Right lobe of liver (tissue), 6 donors: ENCODE measurements at regions not wholly inside any gene's neighbourhood (a gene's known extent, or its start where the extent isn't known, plus 50 kb on each side); places are given as distances from the start of the nearest gene placed in this dataset.

Experiments used
- ATAC-seq, 4 donors: fragments of 200-7000 bp; cut with Tn5 transposase; one replicate each; pipeline ENCODE4 v1.9.1; 2020; ENCODE audit warnings: mild to moderate bottlenecking in 4 of 4, moderate library complexity in 4 of 4
- DNase-seq, 3 donors: peaks; one replicate each; pipeline ENCODE4 v3.0.0-alpha.2; 2020
- H3K27ac ChIP-seq, 3 donors: fragments of 200-600 bp; one replicate each; pipeline ENCODE4 v1.8.0; 2022
- H3K27me3 ChIP-seq, 2 donors: fragments of 200-600 bp; one replicate each; pipeline ENCODE4 v1.8.0; 2022
- H3K36me3 ChIP-seq, 4 donors: fragments of 200-600 bp; sonication (generic) in 1 of 4; one replicate each; pipeline versions ENCODE4 v1.5.1 to v1.8.0; 2017 to 2022; ENCODE audit warnings: control low read depth in 1 of 4
- H3K4me1 ChIP-seq, 4 donors: fragments of 200-600 bp; sonication (generic) in 1 of 4; one replicate each; pipeline versions ENCODE4 v1.5.1 to v1.8.0; 2017 to 2022; ENCODE audit warnings: control low read depth in 1 of 4
- H3K4me3 ChIP-seq, 3 donors: fragments of 200-600 bp; one replicate each; pipeline ENCODE4 v1.8.0; 2022
- H3K9me3 ChIP-seq, 4 donors: fragments of 200-600 bp; sonication (generic) in 1 of 4; one replicate each; pipeline versions ENCODE4 v1.5.1 to v1.8.0; 2017 to 2022; ENCODE audit warnings: control low read depth in 1 of 4
- POLR2A ChIP-seq: fragments of 450-650 bp; IDR thresholded peaks from one replicate; pipeline ENCODE4 v1.6.1; 2017; ENCODE audit warnings: antibody characterized with exemption, mild to moderate bottlenecking
- WGBS: methylation state at CpG from one replicate; pipeline ENCODE4 v1.1.6; 2018; ENCODE audit warnings: low coverage, low lambda C conversion rate; ENCODE audit not compliant: insufficient coverage; ENCODE audit errors: missing lambda C conversion rate; 5-methylcytosine and 5-hydroxymethylcytosine counted together
- intact Hi-C, 2 donors: fragments of 100-400 bp; cut with DNase I; formaldehyde crosslinking; loops; one replicate each; pipeline versions ENCODE4 v1.11.2 to v1.14.1; 2022
- TF ChIP-seq, protein P1 (sequence below), 4 donors: fragments of 200-600 bp in 3 of 4; fragments of 450-650 bp in 1 of 4; IDR thresholded peaks; one replicate each; pipeline versions ENCODE4 v1.5.1 to v1.8.0; 2016 to 2022; ENCODE audit warnings: antibody characterized with exemption in 4 of 4, mild to moderate bottlenecking in 2 of 4
- donor health status: DM: no; HTN: yes; CAD: no.
- donor health status: DM: no; HTN: no; CAD: no.
- donor health status: DM: no; HTN: no; CAD: no.
- donor health status: DM: no; HTN: yes; CAD: no.
- donor health status: DM: no; HTN: yes; CAD: no.

DNA sequence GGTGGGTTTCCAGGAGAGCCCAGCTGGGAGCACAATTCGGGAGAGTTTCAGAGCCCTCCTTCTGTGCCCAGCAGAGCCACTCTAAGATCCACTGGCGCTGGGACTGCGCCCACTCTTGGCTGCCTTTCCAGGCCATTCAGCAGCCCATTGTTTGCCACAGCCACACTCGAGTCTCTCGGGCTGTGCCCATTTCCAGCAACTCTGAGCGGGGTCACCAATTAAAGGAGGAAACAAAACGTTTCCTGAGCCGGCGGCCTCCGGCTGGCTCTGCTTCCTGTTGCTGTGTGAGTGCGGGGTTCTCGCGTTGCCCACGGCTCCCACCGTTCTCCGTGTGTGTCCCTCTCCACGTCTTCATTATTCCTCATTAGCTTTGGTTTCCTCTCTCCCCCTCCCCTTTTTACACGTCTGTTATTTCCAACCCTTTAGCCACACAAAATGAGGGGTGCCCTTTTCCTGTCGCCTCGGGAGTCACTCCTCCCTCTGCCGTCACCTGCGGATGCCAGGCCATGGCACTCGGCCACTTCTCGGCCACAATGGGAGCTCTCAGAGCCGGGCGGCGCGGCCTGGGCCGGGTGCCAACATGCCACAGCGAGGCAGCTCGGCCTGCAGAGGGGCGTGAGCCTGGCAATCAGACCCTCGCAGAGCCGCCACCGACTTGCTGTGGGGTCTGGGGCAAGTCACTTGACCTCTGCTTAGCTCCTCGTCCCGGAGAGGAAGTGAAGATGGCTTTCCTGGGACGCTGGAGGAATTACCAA is 94.3 kb upstream of the NKX2-2 start:
- WGBS, result 67% methylated on average over 9 of the region's 38 CpGs
- ATAC-seq, result no peak

DNA sequence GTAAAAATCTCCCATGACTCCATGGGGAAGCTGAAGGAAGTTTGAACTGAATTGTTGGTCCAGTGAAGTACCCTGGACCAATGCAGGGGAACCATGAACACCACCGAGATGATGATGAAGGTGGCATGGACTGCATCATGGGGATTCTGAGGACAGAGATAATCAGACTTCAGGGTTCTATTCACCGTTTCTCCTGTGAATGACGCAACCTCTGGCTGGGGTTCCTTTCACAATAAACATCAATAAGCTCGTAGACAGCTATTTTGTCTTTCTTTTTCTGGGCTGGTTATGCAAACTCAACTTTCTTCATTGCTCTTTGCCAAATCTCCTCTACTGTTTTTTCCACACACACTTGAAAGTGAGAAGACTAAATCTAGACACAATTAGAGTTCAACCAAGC is 87.9 kb upstream of the NKX2-2 start:
- no peak overlapping the region for H3K4me3 ChIP-seq
- H3K4me1 ChIP-seq, result no peaks in the 10 kb centered on the region
- intact Hi-C loops, result no loop called here
- TF ChIP-seq, protein P1, sequence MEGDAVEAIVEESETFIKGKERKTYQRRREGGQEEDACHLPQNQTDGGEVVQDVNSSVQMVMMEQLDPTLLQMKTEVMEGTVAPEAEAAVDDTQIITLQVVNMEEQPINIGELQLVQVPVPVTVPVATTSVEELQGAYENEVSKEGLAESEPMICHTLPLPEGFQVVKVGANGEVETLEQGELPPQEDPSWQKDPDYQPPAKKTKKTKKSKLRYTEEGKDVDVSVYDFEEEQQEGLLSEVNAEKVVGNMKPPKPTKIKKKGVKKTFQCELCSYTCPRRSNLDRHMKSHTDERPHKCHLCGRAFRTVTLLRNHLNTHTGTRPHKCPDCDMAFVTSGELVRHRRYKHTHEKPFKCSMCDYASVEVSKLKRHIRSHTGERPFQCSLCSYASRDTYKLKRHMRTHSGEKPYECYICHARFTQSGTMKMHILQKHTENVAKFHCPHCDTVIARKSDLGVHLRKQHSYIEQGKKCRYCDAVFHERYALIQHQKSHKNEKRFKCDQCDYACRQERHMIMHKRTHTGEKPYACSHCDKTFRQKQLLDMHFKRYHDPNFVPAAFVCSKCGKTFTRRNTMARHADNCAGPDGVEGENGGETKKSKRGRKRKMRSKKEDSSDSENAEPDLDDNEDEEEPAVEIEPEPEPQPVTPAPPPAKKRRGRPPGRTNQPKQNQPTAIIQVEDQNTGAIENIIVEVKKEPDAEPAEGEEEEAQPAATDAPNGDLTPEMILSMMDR (IDR thresholded peaks at IDR 0.05), result no peak
- TF ChIP-seq POLR2A, result no peak
- H3K27ac ChIP-seq, result no peak overlapping the region
- DNase-seq (no peak), ATAC-seq (no peak)
- 41% methylated on average over 4 of the region's 4 CpGs for WGBS
- no peaks in the 10 kb centered on the region for H3K9me3 ChIP-seq
- H3K27me3 ChIP-seq, result no peaks in the 10 kb centered on the region
- no peaks in the 10 kb centered on the region for H3K36me3 ChIP-seq

More for the DNA sequence above, 94.3 kb upstream of the NKX2-2 start:
- no peaks in the 10 kb centered on the region for H3K27me3 ChIP-seq
- no peak overlapping the region for H3K27ac ChIP-seq
- intact Hi-C loops, result no loop called here
- no peaks in the 10 kb centered on the region for H3K36me3 ChIP-seq
- no peak overlapping the region for H3K4me3 ChIP-seq
- H3K9me3 ChIP-seq, result no peaks in the 10 kb centered on the region
- TF ChIP-seq POLR2A, result no peak
- TF ChIP-seq, protein P1 (IDR thresholded peaks at IDR 0.05), result no peak
- no peaks in the 10 kb centered on the region for H3K4me1 ChIP-seq
- no peak for DNase-seq

DNA sequence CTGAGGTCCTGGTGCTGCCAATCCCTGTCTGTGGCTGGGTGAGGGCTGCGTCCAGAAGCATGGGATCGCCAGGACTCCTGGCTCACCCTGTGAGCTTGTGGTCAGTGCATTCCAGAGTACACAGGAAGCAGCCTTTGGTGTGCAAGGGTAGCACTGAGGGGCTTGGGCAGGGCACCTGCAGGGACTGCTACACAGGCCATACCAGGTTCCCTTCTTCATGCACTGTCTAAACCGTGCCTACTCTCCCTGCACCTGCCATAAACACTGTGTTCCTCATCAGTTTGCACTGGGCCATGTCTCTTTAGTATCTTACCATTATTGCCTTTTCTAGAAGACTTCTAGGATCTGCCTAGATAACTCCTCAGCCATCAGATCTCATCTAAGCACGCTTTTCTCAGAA is 72.8 kb upstream of the NKX2-2 start:
- no peaks in the 10 kb centered on the region for H3K36me3 ChIP-seq
- no peak overlapping the region for H3K27ac ChIP-seq
- no peak for TF ChIP-seq POLR2A
- TF ChIP-seq, protein P1 (IDR thresholded peaks at IDR 0.05), result no peak
- no peak for DNase-seq
- no peaks in the 10 kb centered on the region for H3K27me3 ChIP-seq
- H3K4me3 ChIP-seq, result no peak overlapping the region
- 70% methylated on average over 1 of the region's 4 CpGs for WGBS
- intact Hi-C loops, result no loop called here
- H3K4me1 ChIP-seq, result no peaks in the 10 kb centered on the region
- no peak for ATAC-seq
- no peaks in the 10 kb centered on the region for H3K9me3 ChIP-seq

DNA sequence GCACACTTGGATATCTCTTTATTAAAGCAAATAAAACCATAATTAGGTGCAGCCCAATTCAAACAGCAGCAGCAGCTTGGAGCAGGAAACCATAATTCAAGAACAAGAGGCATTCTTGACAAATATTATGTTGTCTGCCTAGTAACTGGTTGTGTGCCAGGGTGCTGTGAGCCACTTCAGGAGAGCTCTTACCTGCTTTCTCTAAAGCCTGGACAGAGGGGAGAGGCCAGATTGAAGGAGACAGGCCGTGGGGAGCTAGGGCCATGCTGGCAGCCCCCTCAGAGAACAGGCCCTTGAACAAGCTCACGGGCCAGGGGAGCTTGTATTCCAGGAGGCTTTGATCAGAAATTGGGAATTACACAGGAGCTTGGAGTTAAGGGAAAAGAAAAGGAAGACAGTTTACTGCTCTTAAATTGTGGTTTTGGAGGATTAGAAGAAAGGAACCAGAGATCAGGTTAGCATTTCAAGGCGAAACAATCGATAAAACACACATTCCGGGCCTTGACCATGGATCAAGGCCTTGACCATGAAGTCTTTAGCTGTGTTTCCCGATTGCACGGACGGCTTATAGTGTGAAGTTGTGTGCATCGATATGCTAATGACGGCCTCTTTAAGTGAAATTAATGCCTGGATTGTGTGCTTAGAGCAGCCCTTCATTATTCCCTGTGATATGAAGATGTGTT is 69.8 kb upstream of the NKX2-2 start:
- ATAC-seq, result no peak
- no peak for DNase-seq
- Histone ChIP-seq H3K4me3 (no peak overlapping the region), H3K27me3 (no peaks in the 10 kb centered on the region), H3K36me3 (no peaks in the 10 kb centered on the region), H3K9me3 (no peaks in the 10 kb centered on the region), H3K4me1 (no peaks in the 10 kb centered on the region), H3K27ac (no peak overlapping the region)
- intact Hi-C loops, result no loop called here
- 84% methylated on average over 10 of the region's 10 CpGs for WGBS
- TF ChIP-seq, protein P1 (IDR thresholded peaks at IDR 0.05), result no peak
- TF ChIP-seq POLR2A, result no peak
